Thyroid gland (tissue), 4 donors: ENCODE measurements at regions not wholly inside any gene's neighbourhood (a gene's known extent, or its start where the extent isn't known, plus 50 kb on each side); places are given as distances from the start of the nearest gene placed in this dataset.

ENCODE experiments used
- POLR2A ChIP-seq, 2 donors: fragments of 450-650 bp; IDR thresholded peaks; one replicate each; pipeline ENCODE4 v1.6.1; 2017; ENCODE audit warnings: antibody characterized with exemption in 2 of 2, mild to moderate bottlenecking in 2 of 2, moderate library complexity in 1 of 2
- TF ChIP-seq, protein P1 (sequence below), 6 experiments: fragments of 200-600 bp in 3 of 6; fragments of 450-650 bp in 3 of 6; sonication (generic) in 3 of 6; IDR thresholded peaks; one replicate each; pipeline ENCODE4 v1.5.1; 2016 to 2019; ENCODE audit warnings: antibody characterized with exemption in 6 of 6, mild to moderate bottlenecking in 2 of 6, inconsistent platforms in 1 of 6, moderate library complexity in 1 of 6

DNA sequence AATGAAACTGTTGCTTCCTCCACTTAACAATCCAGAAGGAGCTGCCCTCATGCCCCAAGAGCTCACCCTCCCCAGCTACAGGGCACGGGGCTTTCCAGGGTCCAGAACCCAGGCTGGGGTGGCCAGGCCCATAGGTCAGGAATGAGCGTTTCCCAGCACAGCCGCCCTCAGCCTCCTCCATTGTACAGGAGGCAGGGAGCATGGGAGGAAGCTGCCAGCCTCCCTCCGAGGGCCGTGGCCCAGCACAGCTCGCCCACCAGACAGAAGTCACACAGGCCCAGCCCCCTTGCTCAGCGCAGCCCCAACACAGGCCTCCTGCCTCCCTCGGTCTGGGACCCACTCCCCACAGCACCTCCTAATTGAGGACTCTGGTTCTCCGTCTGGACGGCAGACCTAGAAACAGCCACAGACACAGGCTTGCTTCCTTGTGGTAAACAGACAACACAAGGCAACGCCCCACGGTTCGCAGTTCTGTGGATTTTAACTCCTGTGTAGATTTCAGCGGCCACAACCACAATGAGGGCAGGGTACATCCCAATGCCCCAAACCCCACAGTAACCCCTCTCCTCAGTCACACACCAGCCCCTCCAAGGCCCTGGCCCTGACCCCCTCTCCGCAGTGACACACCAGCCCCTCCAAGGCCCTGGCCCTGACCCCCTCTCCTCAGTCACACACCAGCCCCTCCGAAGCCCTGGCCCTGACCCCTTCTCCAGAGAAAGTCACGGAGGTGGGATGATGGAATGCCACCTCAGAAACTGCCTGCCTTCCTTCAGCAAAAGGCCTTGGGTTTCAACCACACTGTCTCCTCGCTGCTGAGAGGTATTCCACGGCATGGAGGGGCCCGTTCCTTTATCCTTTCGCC, 173.5 kb downstream of the DLL1 start:
- TF ChIP-seq, protein P1, sequence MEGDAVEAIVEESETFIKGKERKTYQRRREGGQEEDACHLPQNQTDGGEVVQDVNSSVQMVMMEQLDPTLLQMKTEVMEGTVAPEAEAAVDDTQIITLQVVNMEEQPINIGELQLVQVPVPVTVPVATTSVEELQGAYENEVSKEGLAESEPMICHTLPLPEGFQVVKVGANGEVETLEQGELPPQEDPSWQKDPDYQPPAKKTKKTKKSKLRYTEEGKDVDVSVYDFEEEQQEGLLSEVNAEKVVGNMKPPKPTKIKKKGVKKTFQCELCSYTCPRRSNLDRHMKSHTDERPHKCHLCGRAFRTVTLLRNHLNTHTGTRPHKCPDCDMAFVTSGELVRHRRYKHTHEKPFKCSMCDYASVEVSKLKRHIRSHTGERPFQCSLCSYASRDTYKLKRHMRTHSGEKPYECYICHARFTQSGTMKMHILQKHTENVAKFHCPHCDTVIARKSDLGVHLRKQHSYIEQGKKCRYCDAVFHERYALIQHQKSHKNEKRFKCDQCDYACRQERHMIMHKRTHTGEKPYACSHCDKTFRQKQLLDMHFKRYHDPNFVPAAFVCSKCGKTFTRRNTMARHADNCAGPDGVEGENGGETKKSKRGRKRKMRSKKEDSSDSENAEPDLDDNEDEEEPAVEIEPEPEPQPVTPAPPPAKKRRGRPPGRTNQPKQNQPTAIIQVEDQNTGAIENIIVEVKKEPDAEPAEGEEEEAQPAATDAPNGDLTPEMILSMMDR (IDR thresholded peaks at IDR 0.05) = no peak
- no peak for TF ChIP-seq POLR2A (IDR thresholded peaks at IDR 0.05)
